ENCODE measurements at regions not wholly inside any gene's neighbourhood (a gene's known extent, or its start where the extent isn't known, plus 50 kb on each side); places are given as distances from the start of the nearest gene placed in this dataset.

DNA sequence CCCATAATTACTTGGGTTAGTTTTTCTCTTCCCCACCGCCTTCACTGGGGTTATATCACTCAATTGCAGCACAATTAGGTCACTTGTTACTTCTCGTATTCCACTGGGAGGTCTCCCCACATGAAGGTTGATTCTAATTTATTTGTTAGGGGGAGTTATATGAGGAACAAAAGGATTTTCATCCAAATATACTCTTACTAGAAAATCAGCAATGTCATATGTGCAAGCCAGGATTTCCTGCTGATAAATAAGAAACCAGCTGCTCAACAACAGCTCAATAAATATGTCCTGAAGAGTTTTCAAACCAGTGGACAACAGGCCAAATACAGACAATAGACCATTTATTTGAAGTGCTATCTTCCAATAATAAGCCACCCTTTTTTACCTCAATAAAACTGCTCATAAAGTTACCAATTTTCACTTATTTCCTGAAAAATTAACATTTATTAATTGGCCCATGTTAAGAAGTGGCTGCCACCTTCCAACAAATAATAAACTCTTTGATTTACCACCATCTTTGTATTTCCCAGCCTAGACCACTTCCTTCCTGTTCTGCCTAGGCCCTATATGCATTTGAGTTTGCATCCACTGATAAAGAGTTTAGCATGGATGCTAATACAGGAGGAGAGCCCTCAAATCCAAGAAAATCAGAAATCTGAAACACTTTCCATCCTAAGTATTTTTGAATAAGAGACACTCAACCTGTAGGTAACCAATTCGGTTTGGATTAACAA lies 184.4 kb upstream of the SLC39A10 start:
- DNase-seq (ENCODE audit: low read depth): no peak
- H3K4me3 ChIP-seq (ENCODE audit: low read depth, low read length): no peak overlapping the region
- TF ChIP-seq, protein P1, sequence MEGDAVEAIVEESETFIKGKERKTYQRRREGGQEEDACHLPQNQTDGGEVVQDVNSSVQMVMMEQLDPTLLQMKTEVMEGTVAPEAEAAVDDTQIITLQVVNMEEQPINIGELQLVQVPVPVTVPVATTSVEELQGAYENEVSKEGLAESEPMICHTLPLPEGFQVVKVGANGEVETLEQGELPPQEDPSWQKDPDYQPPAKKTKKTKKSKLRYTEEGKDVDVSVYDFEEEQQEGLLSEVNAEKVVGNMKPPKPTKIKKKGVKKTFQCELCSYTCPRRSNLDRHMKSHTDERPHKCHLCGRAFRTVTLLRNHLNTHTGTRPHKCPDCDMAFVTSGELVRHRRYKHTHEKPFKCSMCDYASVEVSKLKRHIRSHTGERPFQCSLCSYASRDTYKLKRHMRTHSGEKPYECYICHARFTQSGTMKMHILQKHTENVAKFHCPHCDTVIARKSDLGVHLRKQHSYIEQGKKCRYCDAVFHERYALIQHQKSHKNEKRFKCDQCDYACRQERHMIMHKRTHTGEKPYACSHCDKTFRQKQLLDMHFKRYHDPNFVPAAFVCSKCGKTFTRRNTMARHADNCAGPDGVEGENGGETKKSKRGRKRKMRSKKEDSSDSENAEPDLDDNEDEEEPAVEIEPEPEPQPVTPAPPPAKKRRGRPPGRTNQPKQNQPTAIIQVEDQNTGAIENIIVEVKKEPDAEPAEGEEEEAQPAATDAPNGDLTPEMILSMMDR (IDR thresholded peaks at IDR 0.05; ENCODE audit: insufficient read depth, low read length): no peak

- TF ChIP-seq, protein P1 (IDR thresholded peaks at IDR 0.05; ENCODE audit: insufficient read depth, low read length): no peak
- no peak for DNase-seq (ENCODE audit: low read depth)
- no peak overlapping the region for H3K4me3 ChIP-seq (ENCODE audit: low read depth, low read length)
These were observed 185.2 kb upstream of the SLC39A10 start for GRCh38 chr2:195471807-195472206.

DNA sequence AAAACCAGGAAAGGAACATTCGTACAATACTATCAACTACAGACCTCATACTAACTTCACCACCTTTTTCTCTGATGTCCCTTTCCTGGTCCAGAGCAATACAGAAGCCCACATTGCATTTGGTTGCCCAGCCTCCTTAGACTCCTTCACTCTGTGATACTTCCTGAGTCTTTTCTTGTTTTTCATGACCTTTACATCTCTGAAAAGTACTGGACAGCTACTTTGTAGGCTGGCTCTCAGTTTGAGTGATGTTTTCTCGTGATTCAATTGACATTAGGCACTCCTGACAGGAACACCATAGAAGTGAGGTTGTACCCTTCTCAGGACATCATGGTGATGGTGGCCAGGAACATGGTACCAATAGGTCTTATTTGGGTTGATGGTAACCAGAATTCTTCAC lies 185.9 kb upstream of the SLC39A10 start:
- TF ChIP-seq, protein P1 (IDR thresholded peaks at IDR 0.05; ENCODE audit: insufficient read depth, low read length): no peak
- H3K4me3 ChIP-seq (ENCODE audit: low read depth, low read length): no peak overlapping the region
- DNase-seq (ENCODE audit: low read depth): no peak

- TF ChIP-seq, protein P1 (IDR thresholded peaks at IDR 0.05; ENCODE audit: insufficient read depth, low read length): no peak
- no peak for DNase-seq (ENCODE audit: low read depth)
These were observed 186.4 kb upstream of the SLC39A10 start for GRCh38 chr2:195470622-195471021.

GRCh38 chr2:195468771-195469170 lies 188.3 kb upstream of the SLC39A10 start:
- DNase-seq (ENCODE audit: low read depth): no peak
- H3K4me3 ChIP-seq (ENCODE audit: low read depth, low read length): no peak overlapping the region
- TF ChIP-seq, protein P1 (IDR thresholded peaks at IDR 0.05; ENCODE audit: insufficient read depth, low read length): no peak

More at GRCh38 chr2:195470622-195471021, 186.4 kb upstream of the SLC39A10 start:
- H3K4me3 ChIP-seq (ENCODE audit: low read depth, low read length): no peak overlapping the region

- no peak for DNase-seq (ENCODE audit: low read depth)
- no peak overlapping the region for H3K4me3 ChIP-seq (ENCODE audit: low read depth, low read length)
- TF ChIP-seq, protein P1 (IDR thresholded peaks at IDR 0.05; ENCODE audit: insufficient read depth, low read length): no peak
These were observed 190.6 kb upstream of the SLC39A10 start for GRCh38 chr2:195466427-195466826.

DNA sequence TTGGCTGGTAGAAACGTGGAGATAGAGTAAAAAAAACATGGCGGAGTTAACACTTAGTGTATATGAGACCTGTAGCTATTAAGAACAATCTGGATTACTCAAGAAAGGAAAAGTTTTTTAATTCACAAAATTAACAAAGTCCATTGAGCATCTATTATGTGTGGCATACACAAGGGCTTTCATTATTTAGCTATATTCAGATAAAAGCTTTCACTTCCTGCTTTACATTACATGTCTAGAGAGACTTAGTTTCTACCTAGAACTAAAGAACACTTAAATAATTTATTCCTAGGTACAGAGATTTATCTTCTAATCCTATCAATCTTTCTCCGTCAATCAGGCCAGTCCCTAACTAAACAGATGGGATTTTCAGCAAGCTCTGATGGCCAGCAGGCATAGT lies 196.0 kb upstream of the SLC39A10 start:
- H3K4me3 ChIP-seq (ENCODE audit: low read depth, low read length): no peak overlapping the region
- DNase-seq (ENCODE audit: low read depth): no peak

More for the DNA sequence above, 196.0 kb upstream of the SLC39A10 start:
- TF ChIP-seq, protein P1 (IDR thresholded peaks at IDR 0.05; ENCODE audit: insufficient read depth, low read length): no peak

Measured in fibroblast of the aortic adventitia (primary cell).